ENCODE measurements at regions not wholly inside any gene's neighbourhood (a gene's known extent, or its start where the extent isn't known, plus 50 kb on each side); places are given as distances from the start of the nearest gene placed in this dataset.

- intact Hi-C loops (cut with micrococcal nuclease) = no loop called here
- Histone ChIP-seq H4K20me1 (ENCODE audit: low read length) (no peaks in the 10 kb centered on the region), H2AFZ (ENCODE audit: low read length) (no peak overlapping the region), H3K27me3 (ENCODE audit: low read length) (peaks cover 82% of the 10 kb centered on the region), H3F3A (ENCODE audit: low read length, unreplicated experiment) (no peaks in the 10 kb centered on the region), H3K9me2 (replicated peaks; ENCODE audit: low read length) (no peaks in the 10 kb centered on the region), H3K36me3 (ENCODE audit: low read depth, low read length) (no peaks in the 10 kb centered on the region), H3K9me3 (ENCODE audit: low read length) (no peaks in the 10 kb centered on the region), H3K27ac (ENCODE audit: low read length) (no peak overlapping the region), H3K4me2 (ENCODE audit: low read length) (no peak overlapping the region), H3K79me2 (ENCODE audit: low read length) (no peaks in the 10 kb centered on the region), H3K4me1 (ENCODE audit: insufficient read depth, low read length) (no peaks in the 10 kb centered on the region), H3K9ac (ENCODE audit: low read length) (no peak overlapping the region), H3K4me3 (ENCODE audit: low read length) (no peak overlapping the region)
- ChIA-PET POLR2A (ENCODE audit: unreplicated experiment) (no interaction called here), CTCF (no interaction called here)
- no peak for DNase-seq
- ATAC-seq = no peak
- no TSS peak for BruUV-seq (replicated peaks)
- no peak for TF ChIP-seq CTCF (conservative IDR thresholded peaks at IDR 0.05; ENCODE audit: low read depth, low read length)
- no peak for TF ChIP-seq EZH2phosphoT487 (IDR thresholded peaks at IDR 0.05; ENCODE audit: borderline replicate concordance, low read length)
- TF ChIP-seq EZH2 (IDR thresholded peaks at IDR 0.05; ENCODE audit: low read length, unreplicated experiment) = no peak
Measured at GRCh38 chr14:22018890-22019289, 345.3 kb upstream of the OR4E1 start.

GRCh38 chr14:22012452-22012851 lies 338.8 kb upstream of the OR4E1 start:
- Histone ChIP-seq H4K20me1 (ENCODE audit: low read length) (no peaks in the 10 kb centered on the region), H3K27me3 (ENCODE audit: low read length) (peaks cover 40% of the 10 kb centered on the region), H3K36me3 (ENCODE audit: low read depth, low read length) (no peaks in the 10 kb centered on the region), H3K79me2 (ENCODE audit: low read length) (no peaks in the 10 kb centered on the region), H3K9me3 (ENCODE audit: low read length) (no peaks in the 10 kb centered on the region), H3K9ac (ENCODE audit: low read length) (no peak overlapping the region), H3K4me2 (ENCODE audit: low read length) (no peak overlapping the region), H3K27ac (ENCODE audit: low read length) (no peak overlapping the region), H2AFZ (ENCODE audit: low read length) (no peak overlapping the region), H3K4me3 (ENCODE audit: low read length) (no peak overlapping the region), H3K4me1 (ENCODE audit: insufficient read depth, low read length) (no peaks in the 10 kb centered on the region), H3K9me2 (replicated peaks; ENCODE audit: low read length) (no peaks in the 10 kb centered on the region), H3F3A (ENCODE audit: low read length, unreplicated experiment) (no peaks in the 10 kb centered on the region)
- DNase-seq = no peak
- CTCF ChIA-PET = no interaction called here
- ATAC-seq = no peak
- POLR2A ChIA-PET (ENCODE audit: unreplicated experiment) = no interaction called here
- intact Hi-C loops (cut with micrococcal nuclease) = no loop called here
- no TSS peak for BruUV-seq (replicated peaks)
- TF ChIP-seq EZH2phosphoT487 (IDR thresholded peaks at IDR 0.05; ENCODE audit: borderline replicate concordance, low read length) (no peak), EZH2 (IDR thresholded peaks at IDR 0.05; ENCODE audit: low read length, unreplicated experiment) (no peak)

- no peaks in the 10 kb centered on the region for H4K20me1 ChIP-seq (ENCODE audit: low read length)
- no peaks in the 10 kb centered on the region for H3K4me1 ChIP-seq (ENCODE audit: insufficient read depth, low read length)
- H3K79me2 ChIP-seq (ENCODE audit: low read length) = no peaks in the 10 kb centered on the region
- no peaks in the 10 kb centered on the region for H3K9me2 ChIP-seq (replicated peaks; ENCODE audit: low read length)
- no peak for ATAC-seq
- H3F3A ChIP-seq (ENCODE audit: low read length, unreplicated experiment) = no peaks in the 10 kb centered on the region
- ChIA-PET CTCF (no interaction called here), POLR2A (ENCODE audit: unreplicated experiment) (no interaction called here)
- H3K9ac ChIP-seq (ENCODE audit: low read length) = no peak overlapping the region
- H3K4me2 ChIP-seq (ENCODE audit: low read length) = no peak overlapping the region
- intact Hi-C loops (cut with micrococcal nuclease) = no loop called here
- no peak overlapping the region for H3K27ac ChIP-seq (ENCODE audit: low read length)
- peaks cover 31% of the 10 kb centered on the region for H3K27me3 ChIP-seq (ENCODE audit: low read length)
- no peak overlapping the region for H2AFZ ChIP-seq (ENCODE audit: low read length)
- no peak overlapping the region for H3K4me3 ChIP-seq (ENCODE audit: low read length)
- no TSS peak for BruUV-seq (replicated peaks)
- DNase-seq = no peak
- no peaks in the 10 kb centered on the region for H3K9me3 ChIP-seq (ENCODE audit: low read length)
- TF ChIP-seq EZH2 (IDR thresholded peaks at IDR 0.05; ENCODE audit: low read length, unreplicated experiment) = no peak
- H3K36me3 ChIP-seq (ENCODE audit: low read depth, low read length) = no peaks in the 10 kb centered on the region
Measured at GRCh38 chr14:22011253-22011642, 337.6 kb upstream of the OR4E1 start.

GRCh38 chr14:22010545-22011252 lies 337.1 kb upstream of the OR4E1 start:
- TF ChIP-seq EZH2 (IDR thresholded peaks at IDR 0.05; ENCODE audit: low read length, unreplicated experiment) (no peak), EZH2phosphoT487 (IDR thresholded peaks at IDR 0.05; ENCODE audit: borderline replicate concordance, low read length) (no peak), CTCF (conservative IDR thresholded peaks at IDR 0.05; ENCODE audit: low read depth, low read length) (no peak)
- H3K9me3 ChIP-seq (ENCODE audit: low read length) = no peaks in the 10 kb centered on the region
- BruUV-seq (replicated peaks) = no TSS peak
- H3K4me3 ChIP-seq (ENCODE audit: low read length) = no peak overlapping the region
- no peak overlapping the region for H2AFZ ChIP-seq (ENCODE audit: low read length)
- no peaks in the 10 kb centered on the region for H3K9me2 ChIP-seq (replicated peaks; ENCODE audit: low read length)
- no peak overlapping the region for H3K4me2 ChIP-seq (ENCODE audit: low read length)
- H3K27ac ChIP-seq (ENCODE audit: low read length) = no peak overlapping the region
- ChIA-PET CTCF (no interaction called here), POLR2A (ENCODE audit: unreplicated experiment) (no interaction called here)
- intact Hi-C loops (cut with micrococcal nuclease) = no loop called here
- H3K4me1 ChIP-seq (ENCODE audit: insufficient read depth, low read length) = no peaks in the 10 kb centered on the region
- no peak overlapping the region for H3K9ac ChIP-seq (ENCODE audit: low read length)
- no peaks in the 10 kb centered on the region for H4K20me1 ChIP-seq (ENCODE audit: low read length)
- H3K36me3 ChIP-seq (ENCODE audit: low read depth, low read length) = no peaks in the 10 kb centered on the region
- H3K27me3 ChIP-seq (ENCODE audit: low read length) = peaks cover 27% of the 10 kb centered on the region; the same call in 1 of the 2 replicates
- H3F3A ChIP-seq (ENCODE audit: low read length, unreplicated experiment) = no peaks in the 10 kb centered on the region
- ATAC-seq = no peak
- H3K79me2 ChIP-seq (ENCODE audit: low read length) = no peaks in the 10 kb centered on the region
- DNase-seq = no peak
